Gastrocnemius medialis (tissue), 4 donors: ENCODE measurements at regions not wholly inside any gene's neighbourhood (a gene's known extent, or its start where the extent isn't known, plus 50 kb on each side); places are given as distances from the start of the nearest gene placed in this dataset.

Source experiments
- CTCF ChIP-seq, 5 experiments: fragments of 450-650 bp in 3 of 5; fragments of 200-600 bp in 2 of 5; sonication (generic) in 2 of 5; IDR thresholded peaks in 4 of 5; conservative IDR thresholded peaks in 1 of 5; 1 replicate in 4 of 5; 2 replicates in 1 of 5; pipeline ENCODE4 v1.5.1; 2016 to 2019; ENCODE audit warnings: antibody characterized with exemption in 5 of 5, mild to moderate bottlenecking in 3 of 5, moderate library complexity in 3 of 5
- POLR2A ChIP-seq, 2 donors: fragments of 450-650 bp; IDR thresholded peaks; one replicate each; pipeline ENCODE4 v1.6.1; 2017; ENCODE audit warnings: antibody characterized with exemption in 2 of 2, mild to moderate bottlenecking in 2 of 2, moderate library complexity in 2 of 2

- no peak for TF ChIP-seq POLR2A (IDR thresholded peaks at IDR 0.05)
- TF ChIP-seq CTCF (IDR thresholded peaks at IDR 0.05 in 4 of 5, conservative IDR thresholded peaks at IDR 0.05 in 1 of 5): no peak
These were observed 100.1 kb upstream of the MAP4K3 start for GRCh38 chr2:39537150-39537549.
